H54 (cell line): ENCODE measurements at regions not wholly inside any gene's neighbourhood (a gene's known extent, or its start where the extent isn't known, plus 50 kb on each side); places are given as distances from the start of the nearest gene placed in this dataset.

ENCODE experiments used
- DNase-seq: peaks from one replicate; pipeline ENCODE4 v3.0.0; 2011; ENCODE audit warnings: low spot score, mixed read lengths; ENCODE audit not compliant: insufficient read length
- FAIRE-seq: peaks from 3 replicates; lab custom pipeline; 2011; peaks lifted over from hg19 to GRCh38; lab: Jason Lieb, UNC
- POLR2A ChIP-seq: IDR thresholded peaks from 2 replicates; pipeline ENCODE4 v1.6.1; 2011; ENCODE audit warnings: low read depth, mild to moderate bottlenecking, low read length

DNA sequence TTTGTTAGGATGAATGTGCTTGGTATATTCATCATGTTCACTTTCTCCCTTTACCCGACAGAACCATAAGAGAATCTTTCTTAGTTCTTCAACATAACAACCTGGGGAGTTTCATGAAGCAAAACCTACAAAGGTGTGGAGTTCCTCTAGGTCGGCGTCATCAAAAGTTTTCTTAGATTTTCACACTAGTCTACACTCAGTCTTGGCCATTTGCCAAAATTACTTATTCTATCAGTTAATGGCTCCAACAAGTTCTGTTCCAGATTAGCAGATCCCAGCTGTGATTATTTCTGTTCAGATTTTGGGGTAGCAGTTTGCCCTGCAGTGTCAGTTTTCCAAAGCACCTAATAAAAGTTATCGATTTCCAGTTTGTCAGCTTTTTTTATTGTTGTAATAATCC lies 935.8 kb upstream of the RAG2 start:
- DNase-seq, result no peak
- FAIRE-seq, result no peak

GRCh38 chr11:37533087-37533486 lies 935.1 kb upstream of the RAG2 start:
- FAIRE-seq, result peak; percentile 70
- TF ChIP-seq POLR2A, result no peak
- DNase-seq, result no peak

More for the DNA sequence above, 935.8 kb upstream of the RAG2 start:
- no peak for TF ChIP-seq POLR2A

- FAIRE-seq (no peak), DNase-seq (no peak)
- no peak for TF ChIP-seq POLR2A
Observed at GRCh38 chr11:37532271-37532670, 934.2 kb upstream of the RAG2 start.

GRCh38 chr11:37527545-37527944 lies 929.5 kb upstream of the RAG2 start:
- FAIRE-seq (no peak), DNase-seq (no peak)
- no peak for TF ChIP-seq POLR2A

DNA sequence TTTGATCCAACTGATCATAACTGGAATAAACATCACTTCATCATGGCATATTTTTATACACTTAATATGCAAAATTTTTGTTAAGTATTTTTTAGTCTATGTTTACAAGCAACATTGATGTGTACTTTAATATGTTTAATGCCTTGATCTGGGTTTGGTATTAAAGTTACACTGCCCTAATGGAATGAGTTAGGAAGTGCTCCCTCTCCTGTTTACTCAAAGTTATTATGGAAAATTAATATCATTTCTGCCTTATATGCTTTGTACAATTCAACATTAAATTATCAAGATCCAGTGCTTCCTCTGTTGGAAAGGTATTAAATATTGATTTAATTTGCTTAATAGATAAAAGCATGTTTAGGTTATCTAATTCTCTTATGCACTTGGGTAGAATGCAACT lies 927.3 kb upstream of the RAG2 start:
- DNase-seq (no peak), FAIRE-seq (peak; percentile 78)
- TF ChIP-seq POLR2A, result no peak

- DNase-seq (no peak), FAIRE-seq (peak; percentile 43)
- no peak for TF ChIP-seq POLR2A
Observed at GRCh38 chr11:37519781-37520180, 921.7 kb upstream of the RAG2 start.

GRCh38 chr11:37512156-37512780 lies 914.2 kb upstream of the RAG2 start:
- FAIRE-seq, result no peak
- no peak for DNase-seq
- TF ChIP-seq POLR2A, result no peak

DNA sequence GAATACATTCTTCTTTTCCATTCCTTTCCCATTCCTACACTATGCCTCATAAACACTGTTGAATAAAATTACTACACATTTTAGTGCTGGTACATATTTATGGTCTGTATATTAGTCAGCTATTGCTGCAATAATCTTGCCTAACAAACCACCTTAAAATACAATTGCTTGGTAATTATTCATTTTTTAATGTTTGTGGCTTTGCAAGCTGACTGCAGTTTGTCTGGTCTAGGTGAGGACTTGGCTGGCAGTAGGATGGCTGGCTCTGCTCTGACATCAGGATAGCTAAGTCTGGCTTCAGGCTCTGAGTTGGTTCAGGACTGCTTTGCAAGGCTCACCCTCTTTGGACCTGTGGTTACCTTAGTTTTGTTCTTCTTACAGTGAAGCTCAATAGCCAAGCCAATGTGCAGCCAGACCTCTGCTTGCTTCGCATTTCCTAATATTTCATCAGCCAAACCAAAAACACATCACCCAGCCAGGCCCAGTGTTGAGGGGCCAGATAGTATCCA lies 913.4 kb upstream of the RAG2 start:
- DNase-seq (no peak), FAIRE-seq (peak; percentile 87)
- TF ChIP-seq POLR2A, result no peak

- TF ChIP-seq POLR2A, result no peak
- FAIRE-seq (peak; percentile 57), DNase-seq (no peak)
Observed at GRCh38 chr11:37509506-37509905, 911.5 kb upstream of the RAG2 start.

GRCh38 chr11:37506531-37506930 lies 908.5 kb upstream of the RAG2 start:
- DNase-seq (no peak), FAIRE-seq (no peak)
- TF ChIP-seq POLR2A, result no peak

- no peak for TF ChIP-seq POLR2A
- FAIRE-seq, result no peak
- DNase-seq, result no peak
Observed at GRCh38 chr11:37505406-37505805, 907.4 kb upstream of the RAG2 start.

DNA sequence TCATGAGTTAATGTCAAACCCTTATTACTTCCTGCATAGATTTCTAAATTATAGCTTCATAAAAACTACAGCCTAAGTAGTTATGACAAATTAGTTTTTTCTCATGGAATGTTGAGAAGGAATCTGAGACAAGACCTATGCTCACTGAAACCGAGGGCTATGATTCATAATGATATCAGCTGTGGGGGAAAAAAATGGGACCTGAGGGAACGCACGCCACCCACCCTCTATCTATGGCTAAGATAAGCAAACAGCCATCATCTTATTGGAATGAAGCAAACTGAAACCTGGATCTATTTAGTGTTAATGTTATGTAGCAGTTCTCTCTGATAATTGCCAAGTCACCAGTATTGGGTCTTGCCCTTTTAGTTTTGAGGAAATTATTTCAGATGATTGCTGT lies 906.9 kb upstream of the RAG2 start:
- peak; percentile 44 for DNase-seq
- peak; percentile 97 for FAIRE-seq
- no peak for TF ChIP-seq POLR2A

- TF ChIP-seq POLR2A, result no peak
- DNase-seq (peak; percentile 20), FAIRE-seq (peak; percentile 100)
Observed at GRCh38 chr11:37504060-37504611, 906.1 kb upstream of the RAG2 start.

- FAIRE-seq (no peak), DNase-seq (no peak)
- TF ChIP-seq POLR2A, result no peak
Observed at GRCh38 chr11:37503411-37504059, 905.5 kb upstream of the RAG2 start.
